ENCODE measurements at regions not wholly inside any gene's neighbourhood (a gene's known extent, or its start where the extent isn't known, plus 50 kb on each side); places are given as distances from the start of the nearest gene placed in this dataset.
A peak's percentile ranks its signal among the peaks of the same experiment; 100 is the strongest.

- H3K4me3 ChIP-seq (ENCODE audit: low read depth, low read length), result no peak overlapping the region
- TF ChIP-seq, protein P1, sequence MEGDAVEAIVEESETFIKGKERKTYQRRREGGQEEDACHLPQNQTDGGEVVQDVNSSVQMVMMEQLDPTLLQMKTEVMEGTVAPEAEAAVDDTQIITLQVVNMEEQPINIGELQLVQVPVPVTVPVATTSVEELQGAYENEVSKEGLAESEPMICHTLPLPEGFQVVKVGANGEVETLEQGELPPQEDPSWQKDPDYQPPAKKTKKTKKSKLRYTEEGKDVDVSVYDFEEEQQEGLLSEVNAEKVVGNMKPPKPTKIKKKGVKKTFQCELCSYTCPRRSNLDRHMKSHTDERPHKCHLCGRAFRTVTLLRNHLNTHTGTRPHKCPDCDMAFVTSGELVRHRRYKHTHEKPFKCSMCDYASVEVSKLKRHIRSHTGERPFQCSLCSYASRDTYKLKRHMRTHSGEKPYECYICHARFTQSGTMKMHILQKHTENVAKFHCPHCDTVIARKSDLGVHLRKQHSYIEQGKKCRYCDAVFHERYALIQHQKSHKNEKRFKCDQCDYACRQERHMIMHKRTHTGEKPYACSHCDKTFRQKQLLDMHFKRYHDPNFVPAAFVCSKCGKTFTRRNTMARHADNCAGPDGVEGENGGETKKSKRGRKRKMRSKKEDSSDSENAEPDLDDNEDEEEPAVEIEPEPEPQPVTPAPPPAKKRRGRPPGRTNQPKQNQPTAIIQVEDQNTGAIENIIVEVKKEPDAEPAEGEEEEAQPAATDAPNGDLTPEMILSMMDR (IDR thresholded peaks at IDR 0.05; ENCODE audit: low read depth, low read length), result no peak
These were observed 677.4 kb downstream of the NCAM2 start for GRCh38 chr21:21675601-21676000.

DNA sequence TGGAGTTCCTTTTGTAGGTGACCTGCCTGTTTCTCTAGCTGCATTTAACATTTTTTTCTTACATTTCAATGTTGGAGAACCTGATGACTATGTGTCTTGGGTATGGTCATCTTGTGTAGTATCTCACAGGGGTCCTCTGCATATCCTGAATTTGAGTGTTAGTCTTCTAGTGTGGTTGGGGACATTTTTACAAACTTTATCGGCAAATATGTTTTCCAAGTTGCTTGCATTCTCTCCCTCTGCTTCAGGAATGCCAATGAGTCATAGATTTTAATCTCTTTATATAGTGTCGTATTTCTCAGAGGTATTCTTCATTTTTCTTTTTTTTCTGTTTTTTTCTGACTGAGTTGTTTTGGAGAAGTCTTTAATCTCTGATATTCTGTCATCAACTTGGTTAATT, 684.0 kb downstream of the NCAM2 start:
- TF ChIP-seq, protein P1 (IDR thresholded peaks at IDR 0.05; ENCODE audit: low read depth, low read length), result no peak
- H3K4me3 ChIP-seq (ENCODE audit: low read depth, low read length), result no peak overlapping the region

- TF ChIP-seq, protein P1 (IDR thresholded peaks at IDR 0.05; ENCODE audit: low read depth, low read length), result peak; percentile 66
- no peak overlapping the region for H3K4me3 ChIP-seq (ENCODE audit: low read depth, low read length)
These were observed 690.7 kb downstream of the NCAM2 start for GRCh38 chr21:21688889-21689288.

GRCh38 chr21:21690068-21690665, 692.0 kb downstream of the NCAM2 start:
- TF ChIP-seq, protein P1 (IDR thresholded peaks at IDR 0.05; ENCODE audit: low read depth, low read length), result no peak
- no peak overlapping the region for H3K4me3 ChIP-seq (ENCODE audit: low read depth, low read length)

- TF ChIP-seq, protein P1 (IDR thresholded peaks at IDR 0.05; ENCODE audit: low read depth, low read length), result no peak
- no peak overlapping the region for H3K4me3 ChIP-seq (ENCODE audit: low read depth, low read length)
These were observed 714.7 kb downstream of the NCAM2 start for GRCh38 chr21:21712748-21713520.

- no peak overlapping the region for H3K4me3 ChIP-seq (ENCODE audit: low read depth, low read length)
- TF ChIP-seq, protein P1 (IDR thresholded peaks at IDR 0.05; ENCODE audit: low read depth, low read length), result no peak
These were observed 715.5 kb downstream of the NCAM2 start for GRCh38 chr21:21713651-21714180.

DNA sequence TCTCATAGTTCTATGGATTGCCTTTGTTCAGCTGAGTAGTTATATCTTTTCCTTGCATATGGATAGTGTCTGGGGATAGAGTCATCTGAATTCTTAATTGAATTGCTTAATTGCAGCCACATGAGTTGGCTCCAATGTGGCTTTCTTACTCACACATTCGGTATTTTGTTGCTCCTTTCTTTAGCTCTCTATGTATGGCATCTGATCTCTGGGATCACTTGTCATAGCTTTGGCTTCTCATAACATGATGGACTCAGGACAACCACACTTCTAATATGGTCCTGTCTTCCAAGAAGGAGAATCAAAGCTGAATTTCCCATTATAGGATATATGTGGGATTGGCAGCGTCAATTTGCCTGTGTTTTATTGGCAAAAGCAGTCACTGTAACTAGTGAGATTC, 716.2 kb downstream of the NCAM2 start:
- TF ChIP-seq, protein P1 (IDR thresholded peaks at IDR 0.05; ENCODE audit: low read depth, low read length), result no peak
- H3K4me3 ChIP-seq (ENCODE audit: low read depth, low read length), result no peak overlapping the region

Measured in WI38 (cell line).